GM12878 (cell line): ENCODE measurements at regions not wholly inside any gene's neighbourhood (a gene's known extent, or its start where the extent isn't known, plus 50 kb on each side); places are given as distances from the start of the nearest gene placed in this dataset.

ENCODE experiments used
- ATAC-seq: fragments of 200-7000 bp; cut with Tn5 transposase; 3 replicates; pipeline ENCODE4 v1.9.1; 2020; ENCODE audit warnings: mild to moderate bottlenecking, moderate library complexity
- BruUV-seq: library from RNA; stranded (reverse); fragments of 400-500 nt; replicated peaks from 2 replicates; lab custom pipeline; 2021; lab: Mats Ljungman, UMichigan
- CTCF ChIA-PET: fragments of 300-600 bp; sonication (Branson Sonifier 250); formaldehyde crosslinking; extraction: SDS; loops from one replicate; lab custom pipeline; 2021; ENCODE audit warnings: inconsistent platforms; lab: Yijun Ruan, JAX
- POLR2A ChIA-PET: fragments of 350-600 bp; formaldehyde crosslinking; extraction: SDS; loops from one replicate; lab custom pipeline; 2021; ENCODE audit warnings: inconsistent platforms; lab: Charles Lee
- RAD21 ChIA-PET: fragments of 300-600 bp; sonication (Branson Sonifier 250); formaldehyde crosslinking; loops from one replicate; lab custom pipeline; 2023; ENCODE audit warnings: antibody characterized with exemption; ENCODE audit not compliant: unreplicated experiment; lab: Charles Lee
- SMC1A ChIA-PET: fragments of 300-600 bp; sonication (Branson Sonifier 250); formaldehyde crosslinking; loops from one replicate; lab custom pipeline; 2023; ENCODE audit not compliant: unreplicated experiment, uncharacterized antibody; lab: Charles Lee
- DNase-seq: peaks from one replicate; pipeline ENCODE4 v3.0.0-alpha.2; 2011; ENCODE audit warnings: low read depth, low spot score
- FAIRE-seq: peaks from 3 replicates; lab custom pipeline; 2011; peaks lifted over from hg19 to GRCh38; lab: Jason Lieb, UNC
- H2AFZ ChIP-seq: 2 replicates; pipeline ENCODE4 v1.6.0; 2011; ENCODE audit warnings: low read depth, low read length, control low read depth; ENCODE audit not compliant: control insufficient read depth
- H3K27ac ChIP-seq: 2 replicates; pipeline ENCODE4 v1.5.1; 2011; ENCODE audit warnings: control low read depth; ENCODE audit not compliant: control insufficient read depth, insufficient read depth
- H3K27me3 ChIP-seq, 2 experiments: replicated peaks in 1 of 2; 2 replicates each; pipeline versions ENCODE4 v1.6.0 to v1.6.1; 2011; ENCODE audit warnings: low read length in 1 of 2; ENCODE audit not compliant: control insufficient read depth in 2 of 2, insufficient read depth in 2 of 2
- H3K36me3 ChIP-seq, 2 experiments: 2 replicates each; pipeline ENCODE4 v1.5.1; 2011; ENCODE audit warnings: low read length in 1 of 2; ENCODE audit not compliant: control insufficient read depth in 2 of 2, insufficient read depth in 2 of 2
- H3K4me1 ChIP-seq: 2 replicates; pipeline ENCODE4 v1.6.1; 2011; ENCODE audit warnings: mild to moderate bottlenecking, low read length, moderate library complexity, mixed read lengths; ENCODE audit not compliant: control insufficient read depth, insufficient read depth
- H3K4me2 ChIP-seq: 2 replicates; pipeline ENCODE4 v1.6.0; 2011; ENCODE audit warnings: control low read depth; ENCODE audit not compliant: control insufficient read depth, insufficient read depth
- H3K4me3 ChIP-seq: fragments of 200-600 bp; sonication (generic); 2 replicates; pipeline ENCODE4 v1.5.1; 2016
- H3K79me2 ChIP-seq: 2 replicates; pipeline ENCODE4 v1.6.0; 2011; ENCODE audit warnings: low read length; ENCODE audit not compliant: control insufficient read depth, insufficient read depth
- H3K9ac ChIP-seq: 2 replicates; pipeline ENCODE4 v1.8.0; 2011; ENCODE audit warnings: low read length, control low read depth, mixed read lengths; ENCODE audit not compliant: control insufficient read depth, insufficient read depth
- H3K9me3 ChIP-seq: replicated peaks from 3 replicates; pipeline ENCODE4 v1.5.1; 2011; ENCODE audit warnings: mild to moderate bottlenecking, low read length; ENCODE audit not compliant: control insufficient read depth, insufficient read depth
- H4K20me1 ChIP-seq: 2 replicates; pipeline ENCODE4 v1.6.0; 2011; ENCODE audit not compliant: control insufficient read depth, insufficient read depth
- BMI1 ChIP-seq: fragments of 450-650 bp; IDR thresholded peaks from 2 replicates; pipeline ENCODE4 v1.6.1; 2016; ENCODE audit warnings: mild to moderate bottlenecking, moderate library complexity, borderline replicate concordance
- HDAC6 ChIP-seq: fragments of 200-600 bp; sonication (generic); IDR thresholded peaks from one replicate; pipeline ENCODE4 v1.8.0; 2017; ENCODE audit warnings: antibody characterized with exemption; ENCODE audit not compliant: unreplicated experiment
- KAT2A ChIP-seq: conservative IDR thresholded peaks from 2 replicates; pipeline ENCODE4 v1.6.1; 2011; ENCODE audit warnings: low read depth, low read length; ENCODE audit not compliant: control insufficient read depth
- MEF2B ChIP-seq: fragments of 450-650 bp; IDR thresholded peaks from 2 replicates; pipeline ENCODE4 v1.6.1; 2018; ENCODE audit warnings: mild to moderate bottlenecking, moderate library complexity; ENCODE audit not compliant: partially characterized antibody, poor library complexity, severe bottlenecking
- NR2F1 ChIP-seq: fragments of 450-650 bp; conservative IDR thresholded peaks from 2 replicates; pipeline ENCODE4 v1.6.1; 2017; ENCODE audit warnings: mild to moderate bottlenecking
- RCOR1 ChIP-seq: conservative IDR thresholded peaks from 2 replicates; pipeline ENCODE4 v1.6.1; 2012; ENCODE audit warnings: low read depth, low read length, improper control_type of control experiment
- SMC3 ChIP-seq: IDR thresholded peaks from 2 replicates; pipeline ENCODE4 v1.6.1; 2011; ENCODE audit warnings: low read length, improper control_type of control experiment, borderline replicate concordance
- WGBS: methylation state at CpG from one replicate; pipeline ENCODE4 v1.1.6; 2016; ENCODE audit warnings: low lambda C conversion rate; ENCODE audit not compliant: insufficient replicate concordance, insufficient coverage; ENCODE audit errors: missing lambda C conversion rate; 5-methylcytosine and 5-hydroxymethylcytosine counted together
- in situ Hi-C: fragments of 300-500 bp; cut with MboI; formaldehyde crosslinking; loops from 9 replicates; pipeline ENCODE4 v1.14.3; 2018; ENCODE audit warnings: mixed read lengths
- intact Hi-C: fragments of 100-400 bp; cut with micrococcal nuclease; formaldehyde crosslinking; loops from one replicate; pipeline ENCODE4 v1.14.2; 2022; ENCODE audit not compliant: unreplicated experiment
- TF ChIP-seq, protein P1 (sequence below): fragments of 150-350 bp; IDR thresholded peaks from 2 replicates; pipeline ENCODE4 v1.6.1; 2014; ENCODE audit warnings: mild to moderate bottlenecking, low read depth, low read length
- TF ChIP-seq, protein P2 (sequence below): IDR thresholded peaks from 2 replicates; pipeline ENCODE4 v1.6.1; 2011; ENCODE audit warnings: low read depth, mild to moderate bottlenecking, low read length, moderate library complexity, borderline replicate concordance; ENCODE audit errors: extremely low read depth
- TF ChIP-seq, protein P3 (sequence below): fragments of 450-650 bp; IDR thresholded peaks from 2 replicates; pipeline ENCODE4 v1.6.1; 2016; ENCODE audit warnings: mild to moderate bottlenecking
- TF ChIP-seq, protein P4 (sequence below): IDR thresholded peaks from 2 replicates; pipeline ENCODE4 v1.6.1; 2012; ENCODE audit warnings: low read length, inconsistent platforms

DNA sequence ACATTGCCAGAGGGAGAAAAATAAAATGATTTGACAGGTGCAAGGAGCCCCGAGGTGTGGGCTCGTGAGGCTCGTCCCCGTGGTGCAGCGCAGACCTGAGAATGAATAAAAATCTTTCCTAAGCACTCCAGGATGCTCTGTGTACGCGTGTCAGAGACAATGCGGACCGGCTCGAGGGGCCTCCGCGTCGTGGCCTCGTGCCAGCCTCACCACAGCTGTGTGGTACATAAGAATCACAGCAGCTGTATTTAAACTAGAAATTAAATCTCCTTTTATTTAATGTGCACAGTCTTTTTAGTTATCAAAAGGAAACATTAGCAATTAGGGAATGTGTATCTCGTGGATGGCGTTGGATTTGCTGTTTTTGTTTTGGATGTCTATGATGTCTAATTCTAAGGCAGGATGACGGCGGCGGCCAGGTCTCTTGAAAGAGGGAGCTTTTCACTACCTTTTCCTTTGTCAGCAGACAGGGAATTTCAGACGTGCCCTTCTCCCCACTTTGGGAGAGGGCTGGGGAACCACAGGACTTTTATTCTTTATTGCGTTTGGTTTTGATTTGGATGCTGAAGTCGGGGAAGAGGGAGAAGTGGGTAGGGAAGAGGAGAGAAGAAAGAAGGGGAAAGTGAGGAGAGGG, 365.3 kb upstream of the SHH start (continued):
- TF ChIP-seq, protein P1, sequence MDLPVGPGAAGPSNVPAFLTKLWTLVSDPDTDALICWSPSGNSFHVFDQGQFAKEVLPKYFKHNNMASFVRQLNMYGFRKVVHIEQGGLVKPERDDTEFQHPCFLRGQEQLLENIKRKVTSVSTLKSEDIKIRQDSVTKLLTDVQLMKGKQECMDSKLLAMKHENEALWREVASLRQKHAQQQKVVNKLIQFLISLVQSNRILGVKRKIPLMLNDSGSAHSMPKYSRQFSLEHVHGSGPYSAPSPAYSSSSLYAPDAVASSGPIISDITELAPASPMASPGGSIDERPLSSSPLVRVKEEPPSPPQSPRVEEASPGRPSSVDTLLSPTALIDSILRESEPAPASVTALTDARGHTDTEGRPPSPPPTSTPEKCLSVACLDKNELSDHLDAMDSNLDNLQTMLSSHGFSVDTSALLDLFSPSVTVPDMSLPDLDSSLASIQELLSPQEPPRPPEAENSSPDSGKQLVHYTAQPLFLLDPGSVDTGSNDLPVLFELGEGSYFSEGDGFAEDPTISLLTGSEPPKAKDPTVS = no peak
- TF ChIP-seq, protein P2, sequence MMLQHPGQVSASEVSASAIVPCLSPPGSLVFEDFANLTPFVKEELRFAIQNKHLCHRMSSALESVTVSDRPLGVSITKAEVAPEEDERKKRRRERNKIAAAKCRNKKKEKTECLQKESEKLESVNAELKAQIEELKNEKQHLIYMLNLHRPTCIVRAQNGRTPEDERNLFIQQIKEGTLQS = no peak
- no peak for TF ChIP-seq RCOR1
- no peak for TF ChIP-seq NR2F1
- TF ChIP-seq, protein P3, sequence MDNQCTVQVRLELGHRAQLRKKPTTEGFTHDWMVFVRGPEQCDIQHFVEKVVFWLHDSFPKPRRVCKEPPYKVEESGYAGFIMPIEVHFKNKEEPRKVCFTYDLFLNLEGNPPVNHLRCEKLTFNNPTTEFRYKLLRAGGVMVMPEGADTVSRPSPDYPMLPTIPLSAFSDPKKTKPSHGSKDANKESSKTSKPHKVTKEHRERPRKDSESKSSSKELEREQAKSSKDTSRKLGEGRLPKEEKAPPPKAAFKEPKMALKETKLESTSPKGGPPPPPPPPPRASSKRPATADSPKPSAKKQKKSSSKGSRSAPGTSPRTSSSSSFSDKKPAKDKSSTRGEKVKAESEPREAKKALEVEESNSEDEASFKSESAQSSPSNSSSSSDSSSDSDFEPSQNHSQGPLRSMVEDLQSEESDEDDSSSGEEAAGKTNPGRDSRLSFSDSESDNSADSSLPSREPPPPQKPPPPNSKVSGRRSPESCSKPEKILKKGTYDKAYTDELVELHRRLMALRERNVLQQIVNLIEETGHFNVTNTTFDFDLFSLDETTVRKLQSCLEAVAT = no peak
- TF ChIP-seq, all 136 proteins: peak for 0

DNA sequence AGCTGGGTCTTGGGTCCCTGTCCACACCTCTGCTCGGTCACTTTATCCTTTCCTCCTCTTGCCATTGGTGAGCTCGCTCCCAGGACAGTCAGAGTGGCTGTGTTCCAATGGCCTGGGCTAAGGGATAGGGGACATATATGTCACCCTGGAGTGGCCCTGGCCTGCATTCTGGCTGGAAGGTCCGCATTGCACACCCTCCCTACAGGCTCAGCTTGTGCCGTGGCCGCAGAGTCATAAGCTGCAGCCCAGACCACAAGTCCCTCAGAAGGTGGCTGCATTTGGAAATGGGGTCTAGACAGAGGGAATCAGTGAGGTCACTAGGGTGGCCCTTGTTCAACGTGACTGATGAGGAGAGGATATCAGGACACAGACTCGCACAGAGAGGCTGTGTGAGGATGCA, 363.8 kb upstream of the SHH start:
- DNase-seq = no peak
- RAD21 ChIA-PET = no interaction called here
- CTCF ChIA-PET = no interaction called here
- no peak overlapping the region for H3K4me2 ChIP-seq
- peaks cover 11% of the 10 kb centered on the region for H3K4me1 ChIP-seq
- in situ Hi-C loops = no loop called here
- no peak overlapping the region for H3K9ac ChIP-seq
- WGBS = 28% methylated on average over 7 of the region's 7 CpGs
- H3K4me3 ChIP-seq = no peak overlapping the region
- TF ChIP-seq SMC3 (no peak), HDAC6 (no peak), MEF2B (no peak), BMI1 (no peak), KAT2A (no peak)
- TF ChIP-seq, protein P4, sequence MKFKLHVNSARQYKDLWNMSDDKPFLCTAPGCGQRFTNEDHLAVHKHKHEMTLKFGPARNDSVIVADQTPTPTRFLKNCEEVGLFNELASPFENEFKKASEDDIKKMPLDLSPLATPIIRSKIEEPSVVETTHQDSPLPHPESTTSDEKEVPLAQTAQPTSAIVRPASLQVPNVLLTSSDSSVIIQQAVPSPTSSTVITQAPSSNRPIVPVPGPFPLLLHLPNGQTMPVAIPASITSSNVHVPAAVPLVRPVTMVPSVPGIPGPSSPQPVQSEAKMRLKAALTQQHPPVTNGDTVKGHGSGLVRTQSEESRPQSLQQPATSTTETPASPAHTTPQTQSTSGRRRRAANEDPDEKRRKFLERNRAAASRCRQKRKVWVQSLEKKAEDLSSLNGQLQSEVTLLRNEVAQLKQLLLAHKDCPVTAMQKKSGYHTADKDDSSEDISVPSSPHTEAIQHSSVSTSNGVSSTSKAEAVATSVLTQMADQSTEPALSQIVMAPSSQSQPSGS = no peak
- TF ChIP-seq, all 136 proteins: peak for 0
- BruUV-seq = no TSS peak
- Histone ChIP-seq H3K9me3 (no peaks in the 10 kb centered on the region), H4K20me1 (no peaks in the 10 kb centered on the region), H3K36me3 (no peaks in the 10 kb centered on the region), H2AFZ (no peak overlapping the region), H3K27me3 (no peaks in the 10 kb centered on the region; a peak in 1 of 4 replicates), H3K27ac (no peak overlapping the region), H3K79me2 (no peaks in the 10 kb centered on the region)
- intact Hi-C loops = no loop called here
- no peak for FAIRE-seq
- ChIA-PET POLR2A (no interaction called here), SMC1A (interaction anchor here (0.8 kb wide), 1 partner anchor 12 kb away, joined by 4 read pairs; no protein-coding TSS in a partner anchor)
- no peak for ATAC-seq
